ENCODE measurements at regions not wholly inside any gene's neighbourhood (a gene's known extent, or its start where the extent isn't known, plus 50 kb on each side); places are given as distances from the start of the nearest gene placed in this dataset.

DNA sequence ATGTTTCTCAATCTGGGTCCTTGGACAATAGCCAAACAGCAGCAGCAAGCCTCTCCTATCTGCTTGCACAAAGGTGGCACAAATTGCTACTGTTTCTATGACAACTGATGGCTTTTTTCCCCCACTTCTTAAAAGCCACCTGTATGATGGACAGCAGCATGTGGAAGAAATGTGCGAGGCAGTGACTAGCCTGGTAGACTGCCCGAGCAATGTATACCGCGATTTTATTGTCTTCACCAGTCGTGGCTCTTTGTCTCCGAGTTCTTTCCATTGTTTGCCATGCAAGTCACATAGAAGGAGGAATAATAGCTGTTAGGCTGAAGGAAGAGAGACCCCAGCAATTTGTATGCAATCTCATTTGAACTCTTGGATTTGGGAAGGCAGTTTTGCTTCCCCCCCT lies 79.4 kb downstream of the S1PR1 start:
- TF ChIP-seq CTCF (conservative IDR thresholded peaks at IDR 0.05; ENCODE audit: low read depth, low read length) (no peak), EZH2 (IDR thresholded peaks at IDR 0.05; ENCODE audit: borderline replicate concordance, low read depth, low read length, poor library complexity, severe bottlenecking) (no peak)
